Lower leg skin (tissue), 4 donors: ENCODE measurements at regions not wholly inside any gene's neighbourhood (a gene's known extent, or its start where the extent isn't known, plus 50 kb on each side); places are given as distances from the start of the nearest gene placed in this dataset.

ENCODE experiments used
- DNase-seq, 2 donors: peaks; one replicate each; pipeline ENCODE4 v3.0.0-alpha.2; 2019; ENCODE audit warnings: low spot score in 2 of 2
- H3K4me3 ChIP-seq: fragments of 200-600 bp; sonication (generic); 2 replicates; pipeline ENCODE4 v1.5.1; 2017; ENCODE audit warnings: mild to moderate bottlenecking, low read depth; ENCODE audit not compliant: poor library complexity, severe bottlenecking
- CTCF ChIP-seq, 3 donors: fragments of 450-650 bp; IDR thresholded peaks; one replicate each; pipeline ENCODE4 v1.5.1; 2016; ENCODE audit warnings: antibody characterized with exemption in 3 of 3, mild to moderate bottlenecking in 3 of 3, moderate library complexity in 2 of 3
- POLR2A ChIP-seq, 2 donors: fragments of 450-650 bp; IDR thresholded peaks; one replicate each; pipeline ENCODE4 v1.6.1; 2016 to 2017; ENCODE audit warnings: antibody characterized with exemption in 2 of 2, mild to moderate bottlenecking in 1 of 2, moderate library complexity in 1 of 2
- WGBS, 2 donors: methylation state at CpG; one replicate each; pipeline ENCODE4 v1.1.5; 2018; 5-methylcytosine and 5-hydroxymethylcytosine counted together
- intact Hi-C: fragments of 100-400 bp; cut with DNase I; formaldehyde crosslinking; loops from one replicate; pipeline ENCODE4 v1.15.0; 2023; ENCODE audit warnings: low total_unique reads

GRCh38 chr1:238642231-238642630 is 744.1 kb upstream of the CHRM3 start:
- 75 to 82% methylated on average over 4 of the region's 4 CpGs for WGBS, 2 donors
- intact Hi-C loops = no loop called here

GRCh38 chr1:238639861-238640260 is 746.5 kb upstream of the CHRM3 start:
- DNase-seq = no peak
- intact Hi-C loops = no loop called here
- TF ChIP-seq POLR2A (IDR thresholded peaks at IDR 0.05) (no peak), CTCF (IDR thresholded peaks at IDR 0.05) (no peak)
- no peak overlapping the region for H3K4me3 ChIP-seq

More at GRCh38 chr1:238642231-238642630, 744.1 kb upstream of the CHRM3 start:
- TF ChIP-seq POLR2A (IDR thresholded peaks at IDR 0.05) (no peak), CTCF (IDR thresholded peaks at IDR 0.05) (no peak)
- DNase-seq = no peak
- H3K4me3 ChIP-seq = no peak overlapping the region

GRCh38 chr1:238628110-238628509 is 737.4 kb upstream of the ZP4 start:
- TF ChIP-seq POLR2A (IDR thresholded peaks at IDR 0.05) (no peak), CTCF (IDR thresholded peaks at IDR 0.05) (no peak)
- WGBS, 2 donors = 50 to 57% methylated on average over 2 of the region's 2 CpGs
- no peak overlapping the region for H3K4me3 ChIP-seq
- no peak for DNase-seq
- intact Hi-C loops = no loop called here

DNA sequence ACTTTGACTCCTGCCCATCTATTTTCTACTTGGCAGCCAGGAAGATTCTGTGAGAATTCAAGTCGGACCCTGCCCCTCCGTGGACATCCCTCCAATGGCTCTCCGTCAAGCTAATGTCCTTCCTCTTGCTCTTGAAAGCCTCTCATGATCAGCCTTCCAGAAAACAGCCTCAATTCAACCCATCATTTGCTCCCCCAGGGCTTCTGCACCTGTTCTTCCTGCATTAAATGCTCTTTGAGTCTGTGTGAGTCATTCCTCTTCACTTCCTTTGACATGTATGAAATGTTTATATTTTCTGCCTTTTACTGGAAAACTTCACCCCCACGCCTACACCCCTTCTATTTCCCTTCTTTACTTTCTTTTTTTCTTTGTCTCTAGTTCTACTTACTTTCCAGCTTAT is 734.1 kb upstream of the ZP4 start:
- H3K4me3 ChIP-seq = no peak overlapping the region
- 25 to 29% methylated on average over 4 of the region's 4 CpGs for WGBS, 2 donors
- intact Hi-C loops = no loop called here
- DNase-seq = no peak
- TF ChIP-seq CTCF (IDR thresholded peaks at IDR 0.05) (no peak), POLR2A (IDR thresholded peaks at IDR 0.05) (no peak)

- DNase-seq = no peak
- WGBS, 2 donors = 78 to 87% methylated on average over 1 of the region's 1 CpG
- no peak overlapping the region for H3K4me3 ChIP-seq
- intact Hi-C loops = no loop called here
- TF ChIP-seq CTCF (IDR thresholded peaks at IDR 0.05) (no peak), POLR2A (IDR thresholded peaks at IDR 0.05) (no peak)
These were observed 730.7 kb upstream of the ZP4 start for GRCh38 chr1:238621405-238621804.

DNA sequence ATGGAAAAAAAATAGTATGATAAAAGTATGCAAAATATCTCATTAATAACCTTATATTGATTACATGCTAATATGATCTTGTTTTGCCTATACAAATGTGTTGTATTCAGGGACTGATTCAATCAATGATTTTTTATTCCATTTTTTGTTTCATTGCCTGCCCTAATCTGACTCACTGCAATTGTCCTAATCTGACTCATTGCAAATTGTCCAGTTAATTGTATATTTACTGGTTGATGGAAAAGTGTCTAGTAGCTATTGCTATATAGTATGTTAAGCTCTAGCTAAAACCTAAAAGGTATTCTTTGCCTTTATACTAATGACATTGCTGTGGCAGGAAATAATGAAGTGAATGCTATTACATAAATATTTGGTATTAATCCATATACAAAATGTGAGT is 728.9 kb upstream of the ZP4 start:
- TF ChIP-seq POLR2A (IDR thresholded peaks at IDR 0.05) (no peak), CTCF (IDR thresholded peaks at IDR 0.05) (no peak)
- H3K4me3 ChIP-seq = no peak overlapping the region
- DNase-seq = no peak
- intact Hi-C loops = no loop called here
